GM23338 (cell line): ENCODE measurements at regions not wholly inside any gene's neighbourhood (a gene's known extent, or its start where the extent isn't known, plus 50 kb on each side); places are given as distances from the start of the nearest gene placed in this dataset.
"Not testable (repeated sequence)": the region's sequence is repeated elsewhere in the genome, so short reads cannot be mapped to it uniquely, and the experiment has no call there.

ENCODE experiments used
- ATAC-seq: fragments of 200-7000 bp; cut with Tn5 transposase; 3 replicates; pipeline ENCODE4 v1.9.1; 2020
- DNase-seq: peaks from one replicate; pipeline ENCODE4 v3.0.0-alpha.2; 2015; ENCODE audit warnings: low spot score
- H2AFZ ChIP-seq: fragments of 200-600 bp; sonication (generic); 2 replicates; pipeline ENCODE4 v1.8.0; 2016; ENCODE audit warnings: antibody characterized with exemption, mild to moderate bottlenecking, moderate library complexity
- H3F3A ChIP-seq: fragments of 200-600 bp; sonication (generic); replicated peaks from 2 replicates; pipeline ENCODE4 v1.8.0; 2017; ENCODE audit warnings: antibody characterized with exemption, mixed run types, low read depth
- H3K27ac ChIP-seq: fragments of 200-600 bp; sonication (generic); 2 replicates; pipeline ENCODE4 v1.6.1; 2016; ENCODE audit warnings: low read depth
- H3K27me3 ChIP-seq: fragments of 200-600 bp; sonication (generic); 2 replicates; pipeline ENCODE4 v1.8.0; 2016; ENCODE audit warnings: mild to moderate bottlenecking, mixed run types, moderate library complexity; ENCODE audit not compliant: insufficient read depth
- H3K36me3 ChIP-seq: fragments of 200-600 bp; sonication (generic); 2 replicates; pipeline ENCODE4 v1.8.0; 2016; ENCODE audit warnings: mild to moderate bottlenecking; ENCODE audit not compliant: insufficient read depth
- H3K4me1 ChIP-seq: fragments of 200-600 bp; sonication (generic); 2 replicates; pipeline ENCODE4 v1.8.0; 2016; ENCODE audit warnings: mild to moderate bottlenecking, moderate library complexity; ENCODE audit not compliant: insufficient read depth
- H3K4me2 ChIP-seq: fragments of 200-600 bp; sonication (generic); 2 replicates; pipeline ENCODE4 v1.7.1; 2017; ENCODE audit warnings: mixed run types
- H3K4me3 ChIP-seq: fragments of 200-600 bp; sonication (generic); 2 replicates; pipeline ENCODE4 v1.6.1; 2016; ENCODE audit warnings: mixed run types
- H3K79me2 ChIP-seq: fragments of 200-600 bp; sonication (generic); replicated peaks from 2 replicates; pipeline ENCODE4 v1.8.0; 2017; ENCODE audit warnings: mild to moderate bottlenecking; ENCODE audit not compliant: insufficient read depth
- H3K9me2 ChIP-seq: fragments of 200-600 bp; sonication (generic); 2 replicates; pipeline ENCODE4 v1.8.0; 2017; ENCODE audit not compliant: insufficient read depth
- H4K20me1 ChIP-seq: fragments of 200-600 bp; sonication (generic); replicated peaks from 2 replicates; pipeline ENCODE4 v1.8.0; 2017; ENCODE audit warnings: mild to moderate bottlenecking; ENCODE audit not compliant: insufficient read depth
- H3K27ac Mint-ChIP-seq: 2 replicates; pipeline ENCODE4 v1.8.0; 2020; ENCODE audit warnings: inconsistent platforms, mild to moderate bottlenecking, moderate library complexity, mixed read lengths
- H3K27me3 Mint-ChIP-seq: 3 replicates; pipeline ENCODE4 v1.8.0; 2022; ENCODE audit warnings: low read depth, mild to moderate bottlenecking, moderate library complexity, mixed read lengths, inconsistent platforms; ENCODE audit not compliant: insufficient read depth, poor library complexity
- H3K36me3 Mint-ChIP-seq: 3 replicates; pipeline ENCODE4 v1.8.0; 2021; ENCODE audit warnings: low read depth, mild to moderate bottlenecking, inconsistent platforms, moderate library complexity, mixed read lengths
- H3K4me1 Mint-ChIP-seq: 3 replicates; pipeline ENCODE4 v1.8.0; 2020; ENCODE audit warnings: mild to moderate bottlenecking, inconsistent platforms, mixed read lengths
- H3K4me3 Mint-ChIP-seq: 3 replicates; pipeline ENCODE4 v1.8.0; 2021; ENCODE audit warnings: moderate library complexity, mild to moderate bottlenecking, inconsistent platforms, mixed read lengths
- H3K9me3 Mint-ChIP-seq: 3 replicates; pipeline ENCODE4 v1.8.0; 2020; ENCODE audit warnings: moderate library complexity, mild to moderate bottlenecking, inconsistent platforms, mixed read lengths
- ETS1 ChIP-seq: IDR thresholded peaks from 2 replicates; pipeline ENCODE4 v1.6.1; 2016; ENCODE audit warnings: antibody characterized with exemption
- JUNB ChIP-seq: IDR thresholded peaks from one replicate; pipeline ENCODE4 v1.6.1; 2016; ENCODE audit warnings: antibody characterized with exemption; ENCODE audit not compliant: unreplicated experiment
- NANOG ChIP-seq: IDR thresholded peaks from 2 replicates; pipeline ENCODE4 v1.6.1; 2016; ENCODE audit warnings: antibody characterized with exemption, borderline replicate concordance
- POLR2AphosphoS5 ChIP-seq: IDR thresholded peaks from 2 replicates; pipeline ENCODE4 v1.6.1; 2016; ENCODE audit warnings: antibody characterized with exemption, low read depth
- STAT1 ChIP-seq: IDR thresholded peaks from one replicate; pipeline ENCODE4 v1.6.1; 2016; ENCODE audit warnings: antibody characterized with exemption; ENCODE audit not compliant: unreplicated experiment
- ZNF114 ChIP-seq: fragments of 250-450 bp; sonication (Bioruptor Pico); IDR thresholded peaks from 2 replicates; pipeline ENCODE4 v1.5.0; 2020; ENCODE audit warnings: mild to moderate bottlenecking, moderate library complexity

- H3K36me3 Mint-ChIP-seq, H3K4me1 ChIP-seq, H3K4me3 ChIP-seq, H3K27ac Mint-ChIP-seq, H3K27ac ChIP-seq, H3K36me3 ChIP-seq, H3K4me1 Mint-ChIP-seq, H3K27me3 Mint-ChIP-seq, H3K9me3 Mint-ChIP-seq, H3K4me2 ChIP-seq, ATAC-seq, H3F3A ChIP-seq, H2AFZ ChIP-seq, H4K20me1 ChIP-seq, H3K79me2 ChIP-seq, H3K27me3 ChIP-seq, H3K4me3 Mint-ChIP-seq, DNase-seq, H3K9me2 ChIP-seq: not testable (repeated sequence)
These were observed 113.0 kb downstream of the NPIPB11 start for GRCh38 chr16:29293545-29293944.

GRCh38 chr16:29292952-29293471 lies 113.5 kb downstream of the NPIPB11 start:
- not testable (repeated sequence) for H3K4me3 Mint-ChIP-seq, H3K4me1 ChIP-seq, H3K36me3 ChIP-seq, H4K20me1 ChIP-seq, H3K4me1 Mint-ChIP-seq, DNase-seq, H3K9me3 Mint-ChIP-seq, H3K36me3 Mint-ChIP-seq, H3K79me2 ChIP-seq, H3K4me2 ChIP-seq, H3K27ac ChIP-seq, H3K4me3 ChIP-seq, H3F3A ChIP-seq, H2AFZ ChIP-seq, H3K27me3 ChIP-seq, ATAC-seq, H3K27ac Mint-ChIP-seq, H3K27me3 Mint-ChIP-seq, H3K9me2 ChIP-seq

- not testable (repeated sequence) for H3K9me3 Mint-ChIP-seq, H3K36me3 Mint-ChIP-seq, H3K4me3 Mint-ChIP-seq, H3K4me2 ChIP-seq, H3F3A ChIP-seq, H3K79me2 ChIP-seq, H4K20me1 ChIP-seq, H3K27ac ChIP-seq, H3K9me2 ChIP-seq, H3K27ac Mint-ChIP-seq, DNase-seq, H3K27me3 ChIP-seq, ATAC-seq, H3K4me3 ChIP-seq, H3K27me3 Mint-ChIP-seq, H3K4me1 ChIP-seq, H2AFZ ChIP-seq, H3K36me3 ChIP-seq
- H3K4me1 Mint-ChIP-seq = peaks cover 14% of the 10 kb centered on the region
These were observed 114.9 kb downstream of the NPIPB11 start for GRCh38 chr16:29291329-29292271.

GRCh38 chr16:29290631-29291247 lies 115.8 kb downstream of the NPIPB11 start:
- Mint-ChIP-seq H3K27ac (no peak overlapping the region), H3K4me1 (peaks cover 19% of the 10 kb centered on the region), H3K9me3 (no peaks in the 10 kb centered on the region), H3K36me3 (no peaks in the 10 kb centered on the region), H3K4me3 (no peak overlapping the region), H3K27me3 (peaks cover 3% of the 10 kb centered on the region)
- DNase-seq (peak; percentile 86), ATAC-seq (peak; percentile 85)
- no peaks in the 10 kb centered on the region for H3K79me2 ChIP-seq
- H3K4me3 ChIP-seq = 0 out of 2 replicates have a peak overlapping the region, but pooled peaks have one; percentile 32
- no peaks in the 10 kb centered on the region for H4K20me1 ChIP-seq
- no peak overlapping the region for H2AFZ ChIP-seq
- H3K27me3 ChIP-seq = no peaks in the 10 kb centered on the region
- no peaks in the 10 kb centered on the region for H3K36me3 ChIP-seq
- H3K27ac ChIP-seq = no peak overlapping the region
- no peaks in the 10 kb centered on the region for H3F3A ChIP-seq
- H3K9me2 ChIP-seq = no peaks in the 10 kb centered on the region
- peak overlapping the region; percentile 60; the same call in 1 of the 2 replicates for H3K4me2 ChIP-seq
- peaks cover 6% of the 10 kb centered on the region for H3K4me1 ChIP-seq
- TF ChIP-seq ZNF114 (CRISPR knock-in tag) (no peak), STAT1 (no peak), ETS1 (no peak), JUNB (no peak), POLR2AphosphoS5 (no peak), NANOG (no peak)
